Stimulated activated CD4-positive, alpha-beta T cell treated with anti-CD3 and anti-CD28 coated beads, TNF-alpha, amount 100 ng/mL, for 48 hours (primary cell): ENCODE measurements at regions not wholly inside any gene's neighbourhood (a gene's known extent, or its start where the extent isn't known, plus 50 kb on each side); places are given as distances from the start of the nearest gene placed in this dataset.
"Not testable (repeated sequence)": the region's sequence is repeated elsewhere in the genome, so short reads cannot be mapped to it uniquely, and the experiment has no call there.

Experiments
- DNase-seq, 3 donors: peaks; one replicate each; pipeline ENCODE4 v3.0.0-alpha.2; 2020; ENCODE audit warnings: low read depth in 3 of 3

DNA sequence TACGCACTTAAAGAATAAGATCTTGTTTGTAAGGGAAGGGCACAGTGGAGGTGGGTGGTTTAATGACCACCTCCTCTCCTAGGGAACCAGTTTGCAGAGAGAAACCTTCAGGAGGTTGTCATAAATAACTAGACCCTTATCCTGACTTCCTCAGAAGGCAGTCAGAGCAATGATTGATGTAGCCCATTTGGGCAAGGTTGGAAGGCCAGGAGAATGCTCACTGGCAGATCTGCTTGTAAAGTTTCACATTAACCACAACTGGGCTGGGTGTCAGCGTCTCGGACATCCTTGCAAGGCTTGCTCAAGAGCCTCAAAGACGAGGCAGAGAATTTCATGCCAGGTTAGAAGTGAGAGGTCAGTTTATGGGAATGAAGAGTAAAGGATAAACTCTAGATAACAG is 87.6 kb upstream of the TRABD2B start:
- no peak for DNase-seq

- no peak for DNase-seq
Measured at GRCh38 chr1:48082271-48082962, 85.2 kb upstream of the TRABD2B start.

- DNase-seq: no peak
Measured at GRCh38 chr1:48080331-48081255, 83.4 kb upstream of the TRABD2B start.

GRCh38 chr1:48079096-48079495 is 81.9 kb upstream of the TRABD2B start:
- no peak for DNase-seq

- no peak for DNase-seq
Measured at GRCh38 chr1:48077795-48078222, 80.6 kb upstream of the TRABD2B start.

GRCh38 chr1:48076017-48076416 is 78.8 kb upstream of the TRABD2B start:
- DNase-seq: no peak

- no peak for DNase-seq
Measured at GRCh38 chr1:48073798-48074530, 76.8 kb upstream of the TRABD2B start.

GRCh38 chr1:48071513-48071912 is 74.3 kb upstream of the TRABD2B start:
- DNase-seq: no peak

GRCh38 chr1:48070396-48070750 is 73.2 kb upstream of the TRABD2B start:
- DNase-seq: no peak

GRCh38 chr1:48069662-48070395 is 72.6 kb upstream of the TRABD2B start:
- DNase-seq: no peak

DNA sequence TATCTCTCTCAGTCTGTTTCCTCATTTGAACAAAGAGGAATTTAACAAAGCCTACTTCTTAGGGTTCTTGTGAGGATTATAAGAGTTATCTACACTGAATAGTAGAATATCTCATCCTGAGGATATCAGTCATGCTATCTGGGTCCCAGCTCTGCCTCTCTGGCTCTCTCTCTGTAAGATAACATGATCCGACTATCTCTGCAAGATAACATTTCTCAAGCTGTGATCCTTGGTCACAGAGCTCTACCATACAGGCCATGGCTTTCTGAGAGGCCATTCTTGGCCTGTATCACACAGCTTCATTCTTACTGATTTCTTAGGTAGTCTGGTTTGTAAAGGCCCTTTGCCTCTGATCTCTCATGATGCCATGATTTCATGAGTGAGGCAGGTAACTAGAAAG is 71.0 kb upstream of the TRABD2B start:
- no peak for DNase-seq

- DNase-seq: no peak
Measured at GRCh38 chr1:48066936-48067335, 69.8 kb upstream of the TRABD2B start.

GRCh38 chr1:48064693-48065092 is 67.5 kb upstream of the TRABD2B start:
- not testable (repeated sequence) for DNase-seq

GRCh38 chr1:48062353-48062752 is 65.2 kb upstream of the TRABD2B start:
- DNase-seq: no peak

- DNase-seq: peak in 1 of 3 donors; percentile 7
Measured at GRCh38 chr1:48061162-48062136, 64.3 kb upstream of the TRABD2B start.

DNA sequence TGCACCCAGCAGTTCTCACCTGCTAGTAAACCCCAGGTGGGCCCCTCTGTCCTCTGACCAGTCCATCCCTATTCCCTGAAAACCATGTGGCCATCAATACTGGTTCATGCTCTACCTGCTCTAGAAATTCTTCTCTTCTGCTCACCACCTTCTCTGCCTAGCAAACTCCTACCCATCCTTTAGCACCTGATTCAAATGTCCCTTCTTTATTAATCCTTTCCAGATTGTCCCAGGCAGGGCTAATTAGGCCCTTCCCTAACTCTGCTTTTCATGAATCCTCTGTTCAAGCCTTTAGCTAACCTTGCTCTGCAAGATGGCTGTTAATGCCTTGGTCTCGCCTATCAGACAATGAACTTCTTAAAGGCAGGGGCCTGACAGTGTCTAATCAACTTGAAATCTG is 62.1 kb upstream of the TRABD2B start:
- DNase-seq: no peak

- no peak for DNase-seq
Measured at GRCh38 chr1:48058135-48059025, 61.2 kb upstream of the TRABD2B start.

- DNase-seq: no peak
Measured at GRCh38 chr1:48057249-48057648, 60.1 kb upstream of the TRABD2B start.
